CD14-positive monocyte (primary cell): ENCODE measurements at regions not wholly inside any gene's neighbourhood (a gene's known extent, or its start where the extent isn't known, plus 50 kb on each side); places are given as distances from the start of the nearest gene placed in this dataset.

Experiments
- DNase-seq, 3 donors: peaks; one replicate each; pipeline ENCODE4 v3.0.0-alpha.2; 2011 to 2022
- H2AFZ ChIP-seq: 2 replicates; pipeline ENCODE4 v1.6.0; 2012; ENCODE audit warnings: mild to moderate bottlenecking, low read depth, low read length, inconsistent platforms; ENCODE audit not compliant: insufficient read depth, poor library complexity, severe bottlenecking
- H3K27ac ChIP-seq, 2 donors: 1 replicate in 1 of 2; 2 replicates in 1 of 2; pipeline ENCODE4 v1.5.1; 2012 to 2013; ENCODE audit warnings: low read length in 2 of 2, control low read depth in 1 of 2, inconsistent platforms in 1 of 2, low read depth in 1 of 2, mild to moderate bottlenecking in 1 of 2
- H3K27me3 ChIP-seq, 2 donors: one replicate each; pipeline versions ENCODE4 v1.6.0 to v1.6.1; 2011 to 2013; ENCODE audit warnings: low read length in 2 of 2; ENCODE audit not compliant: control insufficient read depth in 2 of 2, insufficient read depth in 2 of 2
- H3K36me3 ChIP-seq, 2 donors: replicated peaks in 1 of 2; 1 replicate in 1 of 2; 2 replicates in 1 of 2; pipeline versions ENCODE4 v1.5.1 to v1.6.1; 2012 to 2013; ENCODE audit warnings: low read length in 2 of 2, control low read depth in 1 of 2, inconsistent platforms in 1 of 2, mild to moderate bottlenecking in 1 of 2; ENCODE audit not compliant: insufficient read depth in 2 of 2, control insufficient read depth in 1 of 2
- H3K4me1 ChIP-seq, 2 donors: 1 replicate in 1 of 2; 2 replicates in 1 of 2; pipeline versions ENCODE4 v1.5.1 to v1.6.1; 2012 to 2013; ENCODE audit warnings: low read length in 2 of 2, control low read depth in 1 of 2, inconsistent platforms in 1 of 2, mild to moderate bottlenecking in 1 of 2, moderate library complexity in 1 of 2; ENCODE audit not compliant: insufficient read depth in 2 of 2, control insufficient read depth in 1 of 2
- H3K4me2 ChIP-seq: replicated peaks from 2 replicates; pipeline ENCODE3; 2012; ENCODE audit warnings: low read length, moderate library complexity, mild to moderate bottlenecking; ENCODE audit not compliant: poor library complexity, severe bottlenecking; ENCODE audit errors: extremely low read depth
- H3K4me3 ChIP-seq, 3 experiments: fragments of 200-600 bp in 1 of 3; sonication (generic) in 1 of 3; replicated peaks in 1 of 3; 1 replicate in 2 of 3; 2 replicates in 1 of 3; pipeline ENCODE4 v1.5.1; 2011 to 2013; ENCODE audit warnings: low read length in 3 of 3, mild to moderate bottlenecking in 3 of 3, control low read depth in 2 of 3, low read depth in 2 of 3, inconsistent platforms in 1 of 3, moderate library complexity in 1 of 3
- H3K79me2 ChIP-seq: 2 replicates; pipeline ENCODE4 v1.6.0; 2012; ENCODE audit warnings: mild to moderate bottlenecking, control low read depth, inconsistent platforms, low read length, moderate library complexity; ENCODE audit not compliant: insufficient read depth
- H3K9ac ChIP-seq: 2 replicates; pipeline ENCODE4 v1.6.0; 2017; ENCODE audit warnings: low read length, mild to moderate bottlenecking; ENCODE audit not compliant: insufficient read depth, poor library complexity, severe bottlenecking
- H3K9me3 ChIP-seq, 2 donors: replicated peaks in 1 of 2; 1 replicate in 1 of 2; 2 replicates in 1 of 2; pipeline versions ENCODE4 v1.5.1 to v1.6.1; 2012 to 2013; ENCODE audit warnings: low read length in 2 of 2, control low read depth in 1 of 2; ENCODE audit not compliant: control insufficient read depth in 1 of 2, insufficient read depth in 1 of 2
- H4K20me1 ChIP-seq: 2 replicates; pipeline ENCODE4 v1.6.0; 2012; ENCODE audit warnings: mild to moderate bottlenecking, low read length, control low read depth, moderate library complexity; ENCODE audit not compliant: insufficient read depth
- H3K27ac Mint-ChIP-seq, 7 donors: one replicate each; pipeline ENCODE4 v1.8.0; 2020; ENCODE audit warnings: mild to moderate bottlenecking in 7 of 7, mixed read lengths in 7 of 7, moderate library complexity in 6 of 7, inconsistent platforms in 2 of 7
- H3K27me3 Mint-ChIP-seq, 3 donors: one replicate each; pipeline ENCODE4 v1.8.0; 2021 to 2022; ENCODE audit warnings: low read depth in 3 of 3, mild to moderate bottlenecking in 3 of 3, mixed read lengths in 3 of 3, moderate library complexity in 3 of 3, inconsistent platforms in 1 of 3
- H3K36me3 Mint-ChIP-seq, 2 donors: one replicate each; pipeline ENCODE4 v1.8.0; 2020; ENCODE audit warnings: mixed read lengths in 2 of 2, inconsistent platforms in 1 of 2, mild to moderate bottlenecking in 1 of 2
- H3K4me1 Mint-ChIP-seq: one replicate; pipeline ENCODE4 v1.8.0; 2020; ENCODE audit warnings: mild to moderate bottlenecking, mixed read lengths
- H3K4me3 Mint-ChIP-seq, 2 donors: one replicate each; pipeline ENCODE4 v1.8.0; 2020; ENCODE audit warnings: mild to moderate bottlenecking in 2 of 2, mixed read lengths in 2 of 2, moderate library complexity in 1 of 2
- H3K9me3 Mint-ChIP-seq, 7 donors: one replicate each; pipeline ENCODE4 v1.8.0; 2020 to 2022; ENCODE audit warnings: mixed read lengths in 7 of 7, mild to moderate bottlenecking in 6 of 7, moderate library complexity in 6 of 7, inconsistent platforms in 2 of 7
- WGBS: methylation state at CpG from one replicate; pipeline ENCODE4 v1.1.5; 2013; ENCODE audit warnings: missing lambda C conversion rate; ENCODE audit not compliant: insufficient coverage; 5-methylcytosine and 5-hydroxymethylcytosine counted together
- intact Hi-C, 2 donors: fragments of 100-400 bp; cut with micrococcal nuclease; formaldehyde crosslinking; loops; one replicate each; pipeline versions ENCODE4 v1.15.0 to v1.15.1; 2023
- TF ChIP-seq, protein P1 (sequence below): fragments of 200-600 bp; IDR thresholded peaks from one replicate; pipeline ENCODE4 v1.8.0; 2022; ENCODE audit warnings: antibody characterized with exemption, mild to moderate bottlenecking

DNA sequence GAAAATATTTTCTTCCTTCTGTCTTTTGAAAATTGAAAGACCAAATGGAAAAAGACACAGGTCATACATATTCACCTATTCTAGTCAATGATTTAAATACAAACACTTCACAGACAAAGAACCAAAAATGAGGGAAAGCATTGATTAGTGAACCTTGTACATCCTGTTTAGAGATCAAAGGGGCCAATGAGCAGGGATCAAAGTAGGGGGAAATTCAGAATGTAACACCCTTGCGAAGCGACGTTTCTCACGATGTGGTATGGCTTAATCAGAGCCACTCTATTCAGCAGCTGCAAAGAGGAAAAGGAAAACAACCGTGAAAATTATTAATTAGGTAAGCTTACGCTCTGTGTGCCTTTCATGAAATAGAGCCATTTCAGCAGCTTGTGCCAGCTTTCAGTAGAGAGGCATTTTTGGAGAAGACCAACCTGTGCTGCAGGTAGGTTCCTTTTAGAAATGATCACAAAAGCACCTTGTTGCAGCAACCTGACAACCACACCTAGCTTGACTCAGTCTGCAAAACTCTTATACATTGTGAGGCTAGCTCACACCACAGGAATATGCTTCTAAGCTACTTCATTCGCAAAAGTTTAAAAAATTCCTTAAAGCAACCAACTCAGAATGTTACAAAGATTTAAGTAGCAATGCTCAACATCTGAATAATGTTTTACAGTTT lies 78.0 kb downstream of the DKK1 start:
- H3K9me3 Mint-ChIP-seq: peaks cover 0 to 7% (median 2%) of the 10 kb centered on the region in 7 donors
- no peak for DNase-seq

DNA sequence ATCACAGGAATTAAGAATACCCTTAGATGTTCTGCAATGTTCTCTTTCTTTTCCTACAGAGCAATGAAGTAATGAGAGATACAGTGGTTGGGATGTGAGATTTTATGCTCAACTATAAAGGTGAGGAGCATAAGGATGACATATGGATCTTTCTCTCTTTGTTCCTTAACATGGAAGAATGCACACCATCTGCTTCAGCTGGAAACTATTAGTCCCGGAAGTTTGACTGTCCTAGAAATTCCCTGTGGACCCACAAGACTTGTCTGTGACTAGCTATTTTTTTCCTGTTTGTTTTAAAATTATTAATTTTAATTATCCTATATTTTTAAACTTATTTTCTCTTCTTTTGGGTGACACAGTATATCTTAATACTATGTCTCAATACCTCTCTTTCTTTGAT lies 80.2 kb downstream of the DKK1 start:
- Histone ChIP-seq H3K36me3 (no peaks in the 10 kb centered on the region), H3K4me1 (no peaks in the 10 kb centered on the region), H3K27me3 (no peaks in the 10 kb centered on the region), H3K9me3 (peaks cover 0 to 5% of the 10 kb centered on the region in 2 donors), H3K79me2 (no peaks in the 10 kb centered on the region), H3K4me3 (no peak overlapping the region), H4K20me1 (no peaks in the 10 kb centered on the region), H3K4me2 (no peak overlapping the region), H2AFZ (no peak overlapping the region), H3K9ac (no peak overlapping the region), H3K27ac (no peak overlapping the region)
- no peak overlapping the region for H3K4me3 Mint-ChIP-seq
- H3K36me3 Mint-ChIP-seq: no peaks in the 10 kb centered on the region
- H3K9me3 Mint-ChIP-seq: peaks cover 0 to 9% (median 2%) of the 10 kb centered on the region in 7 donors
- WGBS: no CpG with 5 or more reads among the region's 1 CpG
- intact Hi-C loops: no loop called here
- H3K27ac Mint-ChIP-seq: no peak overlapping the region
- H3K27me3 Mint-ChIP-seq: peaks cover 0 to 2% (median 0%) of the 10 kb centered on the region in 3 donors
- TF ChIP-seq, protein P1, sequence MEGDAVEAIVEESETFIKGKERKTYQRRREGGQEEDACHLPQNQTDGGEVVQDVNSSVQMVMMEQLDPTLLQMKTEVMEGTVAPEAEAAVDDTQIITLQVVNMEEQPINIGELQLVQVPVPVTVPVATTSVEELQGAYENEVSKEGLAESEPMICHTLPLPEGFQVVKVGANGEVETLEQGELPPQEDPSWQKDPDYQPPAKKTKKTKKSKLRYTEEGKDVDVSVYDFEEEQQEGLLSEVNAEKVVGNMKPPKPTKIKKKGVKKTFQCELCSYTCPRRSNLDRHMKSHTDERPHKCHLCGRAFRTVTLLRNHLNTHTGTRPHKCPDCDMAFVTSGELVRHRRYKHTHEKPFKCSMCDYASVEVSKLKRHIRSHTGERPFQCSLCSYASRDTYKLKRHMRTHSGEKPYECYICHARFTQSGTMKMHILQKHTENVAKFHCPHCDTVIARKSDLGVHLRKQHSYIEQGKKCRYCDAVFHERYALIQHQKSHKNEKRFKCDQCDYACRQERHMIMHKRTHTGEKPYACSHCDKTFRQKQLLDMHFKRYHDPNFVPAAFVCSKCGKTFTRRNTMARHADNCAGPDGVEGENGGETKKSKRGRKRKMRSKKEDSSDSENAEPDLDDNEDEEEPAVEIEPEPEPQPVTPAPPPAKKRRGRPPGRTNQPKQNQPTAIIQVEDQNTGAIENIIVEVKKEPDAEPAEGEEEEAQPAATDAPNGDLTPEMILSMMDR: no peak
- no peak for DNase-seq
- no peaks in the 10 kb centered on the region for H3K4me1 Mint-ChIP-seq

More for the DNA sequence above, 78.0 kb downstream of the DKK1 start:
- no peaks in the 10 kb centered on the region for H4K20me1 ChIP-seq
- H3K79me2 ChIP-seq: no peaks in the 10 kb centered on the region
- Mint-ChIP-seq H3K27me3 (peaks cover 0 to 2% (median 0%) of the 10 kb centered on the region in 3 donors), H3K27ac (no peak overlapping the region), H3K4me3 (no peak overlapping the region), H3K36me3 (no peaks in the 10 kb centered on the region), H3K4me1 (no peaks in the 10 kb centered on the region)
- no peak overlapping the region for H3K9ac ChIP-seq
- no peaks in the 10 kb centered on the region for H3K9me3 ChIP-seq
- no peak overlapping the region for H3K27ac ChIP-seq
- H3K4me2 ChIP-seq: no peak overlapping the region
- no peaks in the 10 kb centered on the region for H3K36me3 ChIP-seq
- H2AFZ ChIP-seq: no peak overlapping the region
- 82% methylated on average over 6 of the region's 7 CpGs for WGBS
- TF ChIP-seq, protein P1: no peak
- H3K27me3 ChIP-seq: no peaks in the 10 kb centered on the region
- H3K4me1 ChIP-seq: no peaks in the 10 kb centered on the region
- no peak overlapping the region for H3K4me3 ChIP-seq
- intact Hi-C loops: no loop called here
